H1 (cell line): ENCODE measurements at regions not wholly inside any gene's neighbourhood (a gene's known extent, or its start where the extent isn't known, plus 50 kb on each side); places are given as distances from the start of the nearest gene placed in this dataset.

Source experiments
- CTCF ChIA-PET: fragments of 300-600 bp; sonication (Branson Sonifier 250); formaldehyde crosslinking; loops from one replicate; lab custom pipeline; 2021; ENCODE audit not compliant: partially characterized antibody; lab: Charles Lee
- POLR2A ChIA-PET: fragments of 300-600 bp; sonication (Branson Sonifier 250); formaldehyde crosslinking; loops from one replicate; lab custom pipeline; 2021; ENCODE audit warnings: inconsistent platforms; ENCODE audit not compliant: partially characterized antibody; lab: Charles Lee
- DNase-seq, 2 experiments: peaks; one replicate each; pipeline versions ENCODE4 v3.0.0 to v3.0.0-alpha.2; 2010 to 2022; ENCODE audit warnings: low spot score in 2 of 2, low read depth in 1 of 2, mixed read lengths in 1 of 2
- FAIRE-seq: peaks from 2 replicates; lab custom pipeline; 2011; peaks lifted over from hg19 to GRCh38; lab: Jason Lieb, UNC
- H2AFZ ChIP-seq: 2 replicates; pipeline ENCODE4 v1.8.1; 2012; ENCODE audit warnings: low read length, inconsistent platforms
- H2AK5ac ChIP-seq: 2 replicates; pipeline ENCODE4 v1.6.1; 2013; ENCODE audit warnings: low read depth, low read length
- H2BK120ac ChIP-seq: replicated peaks from 2 replicates; pipeline ENCODE3; 2013; ENCODE audit warnings: low read depth, low read length, inconsistent platforms
- H2BK12ac ChIP-seq: 2 replicates; pipeline ENCODE4 v1.6.1; 2013; ENCODE audit warnings: low read depth, low read length
- H2BK15ac ChIP-seq: 2 replicates; pipeline ENCODE4 v1.6.1; 2013; ENCODE audit warnings: low read length
- H2BK20ac ChIP-seq: 2 replicates; pipeline ENCODE4 v1.6.1; 2013; ENCODE audit warnings: low read length
- H2BK5ac ChIP-seq: 2 replicates; pipeline ENCODE4 v1.6.1; 2013; ENCODE audit warnings: low read depth, low read length
- H3K14ac ChIP-seq: 2 replicates; pipeline ENCODE4 v1.6.1; 2013; ENCODE audit warnings: inconsistent platforms; ENCODE audit not compliant: insufficient read length
- H3K18ac ChIP-seq: 2 replicates; pipeline ENCODE4 v1.6.1; 2013; ENCODE audit warnings: low read length; ENCODE audit errors: extremely low read depth
- H3K23ac ChIP-seq: 2 replicates; pipeline ENCODE4 v1.6.1; 2013; ENCODE audit warnings: inconsistent platforms; ENCODE audit not compliant: insufficient read length
- H3K23me2 ChIP-seq: 2 replicates; pipeline ENCODE4 v1.6.1; 2013; ENCODE audit warnings: low read depth, low read length
- H3K27ac ChIP-seq: 2 replicates; pipeline ENCODE4 v1.6.1; 2011; ENCODE audit warnings: low read depth, low read length, inconsistent platforms
- H3K27me3 ChIP-seq, 4 experiments: replicated peaks in 1 of 4; 1 replicate in 1 of 4; 2 replicates in 3 of 4; pipeline versions ENCODE4 v1.6.1 to v1.8.1; 2011 to 2013; ENCODE audit warnings: low read length in 3 of 4, mild to moderate bottlenecking in 3 of 4, inconsistent platforms in 2 of 4, mixed read lengths in 2 of 4, moderate library complexity in 1 of 4; ENCODE audit not compliant: control insufficient read depth in 3 of 4, insufficient read depth in 3 of 4; ENCODE audit errors: extremely low read depth in 1 of 4
- H3K36me3 ChIP-seq, 4 experiments: 2 replicates each; pipeline versions ENCODE4 v1.6.1 to v1.8.1; 2011 to 2013; ENCODE audit warnings: mild to moderate bottlenecking in 4 of 4, low read length in 3 of 4, moderate library complexity in 2 of 4, control low read depth in 1 of 4, inconsistent platforms in 1 of 4; ENCODE audit not compliant: insufficient read depth in 4 of 4, control insufficient read depth in 2 of 4
- H3K4ac ChIP-seq: replicated peaks from 2 replicates; pipeline ENCODE3; 2013; ENCODE audit warnings: low read length, low read depth, mixed read lengths, inconsistent platforms; ENCODE audit not compliant: insufficient read length
- H3K4me1 ChIP-seq, 4 experiments: replicated peaks in 1 of 4; 1 replicate in 1 of 4; 2 replicates in 3 of 4; pipeline versions ENCODE4 v1.6.1 to v1.8.1; 2011 to 2013; ENCODE audit warnings: low read length in 3 of 4, inconsistent platforms in 2 of 4, mixed read lengths in 1 of 4; ENCODE audit not compliant: insufficient read depth in 4 of 4, control insufficient read depth in 3 of 4
- H3K4me2 ChIP-seq, 2 experiments: 2 replicates each; pipeline versions ENCODE4 v1.6.1 to v1.8.1; 2011 to 2013; ENCODE audit warnings: low read depth in 2 of 2, low read length in 2 of 2, control low read depth in 1 of 2, inconsistent platforms in 1 of 2, mild to moderate bottlenecking in 1 of 2; ENCODE audit not compliant: insufficient read depth in 1 of 2
- H3K4me3 ChIP-seq, 4 experiments: fragments of 200-600, 300-600 bp in 1 of 4; sonication (generic), shearing (Covaris generic), sonication (Bioruptor Twin) in 1 of 4; 2 replicates each; pipeline versions ENCODE4 v1.5.1 to v1.8.1; 2011 to 2016; ENCODE audit warnings: low read length in 4 of 4, low read depth in 3 of 4, control low read depth in 2 of 4, inconsistent platforms in 2 of 4, mild to moderate bottlenecking in 2 of 4, mixed read lengths in 1 of 4, moderate library complexity in 1 of 4; ENCODE audit not compliant: insufficient read depth in 2 of 4; ENCODE audit errors: extremely low read depth in 1 of 4
- H3K56ac ChIP-seq: replicated peaks from 2 replicates; pipeline ENCODE3; 2013; ENCODE audit warnings: low read depth, mild to moderate bottlenecking, mixed read lengths, low read length, inconsistent platforms; ENCODE audit not compliant: insufficient read length
- H3K79me1 ChIP-seq: 2 replicates; pipeline ENCODE4 v1.6.1; 2013; ENCODE audit warnings: low read depth, low read length, control low read depth
- H3K79me2 ChIP-seq, 2 experiments: 2 replicates each; pipeline versions ENCODE4 v1.6.1 to v1.8.1; 2012 to 2013; ENCODE audit warnings: low read length in 2 of 2, mild to moderate bottlenecking in 2 of 2, inconsistent platforms in 1 of 2; ENCODE audit not compliant: insufficient read depth in 2 of 2, control insufficient read depth in 1 of 2
- H3K9ac ChIP-seq, 4 experiments: replicated peaks in 1 of 4; 1 replicate in 1 of 4; 2 replicates in 3 of 4; pipeline versions ENCODE4 v1.6.1 to v1.8.1; 2011 to 2013; ENCODE audit warnings: low read depth in 3 of 4, low read length in 3 of 4, control low read depth in 2 of 4, mild to moderate bottlenecking in 2 of 4, moderate library complexity in 2 of 4, inconsistent platforms in 1 of 4; ENCODE audit errors: extremely low read depth in 1 of 4
- H3K9me3 ChIP-seq, 2 experiments: 2 replicates each; pipeline versions ENCODE4 v1.6.1 to v1.8.1; 2012 to 2013; ENCODE audit warnings: mild to moderate bottlenecking in 2 of 2, moderate library complexity in 2 of 2, control low read depth in 1 of 2, inconsistent platforms in 1 of 2, low read depth in 1 of 2, low read length in 1 of 2, mixed read lengths in 1 of 2; ENCODE audit not compliant: insufficient read depth in 2 of 2
- H4K20me1 ChIP-seq, 2 experiments: replicated peaks in 1 of 2; 2 replicates each; pipeline versions ENCODE3 to v1.8.1; 2011 to 2013; ENCODE audit warnings: inconsistent platforms in 2 of 2, low read length in 2 of 2, mild to moderate bottlenecking in 1 of 2; ENCODE audit not compliant: insufficient read depth in 2 of 2, control insufficient read depth in 1 of 2
- H4K5ac ChIP-seq: 2 replicates; pipeline ENCODE4 v1.6.1; 2013; ENCODE audit warnings: low read length, low read depth, mixed read lengths, inconsistent platforms; ENCODE audit not compliant: insufficient read length
- H4K8ac ChIP-seq: 2 replicates; pipeline ENCODE4 v1.8.0; 2013; ENCODE audit warnings: mild to moderate bottlenecking, moderate library complexity, low read length, inconsistent platforms; ENCODE audit not compliant: insufficient read depth; ENCODE audit errors: extremely low read depth
- H4K91ac ChIP-seq: replicated peaks from 2 replicates; pipeline ENCODE3; 2013; ENCODE audit warnings: low read length, mixed read lengths, inconsistent platforms; ENCODE audit not compliant: insufficient read length
- EGR1 ChIP-seq: IDR thresholded peaks from 2 replicates; pipeline ENCODE4 v1.6.1; 2011; ENCODE audit warnings: low read depth, low read length, borderline replicate concordance
- HDAC2 ChIP-seq, 2 experiments: fragments of 300-600 bp in 1 of 2; sonication (generic) in 1 of 2; IDR thresholded peaks; 2 replicates each; pipeline ENCODE4 v1.6.1; 2011 to 2012; ENCODE audit warnings: low read depth in 2 of 2, low read length in 2 of 2, mild to moderate bottlenecking in 2 of 2, moderate library complexity in 2 of 2, borderline replicate concordance in 1 of 2, inconsistent platforms in 1 of 2
- HDAC6 ChIP-seq: IDR thresholded peaks from one replicate; pipeline ENCODE4 v1.7.1; 2012; ENCODE audit warnings: low read depth, mild to moderate bottlenecking, inconsistent platforms, low read length, moderate library complexity
- JUN ChIP-seq: IDR thresholded peaks from 2 replicates; pipeline ENCODE4 v1.6.1; 2011; ENCODE audit warnings: low read depth, mild to moderate bottlenecking, improper control_type of control experiment, low read length
- MAFK ChIP-seq: IDR thresholded peaks from 2 replicates; pipeline ENCODE4 v1.6.1; 2012; ENCODE audit warnings: low read depth, mild to moderate bottlenecking, improper control_type of control experiment, low read length
- NANOG ChIP-seq: IDR thresholded peaks from 2 replicates; pipeline ENCODE4 v1.6.1; 2011; ENCODE audit warnings: low read length, low read depth, mild to moderate bottlenecking, inconsistent platforms; ENCODE audit not compliant: insufficient read depth, poor library complexity, severe bottlenecking
- PHF8 ChIP-seq: fragments of 200-600 bp; sonication (generic); conservative IDR thresholded peaks from 2 replicates; pipeline ENCODE4 v1.7.1; 2012; ENCODE audit warnings: low read depth, mild to moderate bottlenecking, inconsistent platforms, low read length, moderate library complexity
- POU5F1 ChIP-seq: IDR thresholded peaks from 2 replicates; pipeline ENCODE4 v1.6.1; 2011; ENCODE audit warnings: low read depth, mild to moderate bottlenecking, low read length, moderate library complexity
- RBBP5 ChIP-seq: IDR thresholded peaks from 2 replicates; pipeline ENCODE4 v1.7.1; 2012; ENCODE audit warnings: low read depth, mild to moderate bottlenecking, inconsistent platforms, low read length, moderate library complexity, borderline replicate concordance
- RFX5 ChIP-seq: IDR thresholded peaks from 2 replicates; pipeline ENCODE4 v1.6.1; 2011; ENCODE audit warnings: low read depth, low read length, improper control_type of control experiment, borderline replicate concordance
- RXRA ChIP-seq: IDR thresholded peaks from 2 replicates; pipeline ENCODE4 v1.6.1; 2011; ENCODE audit warnings: low read depth, mild to moderate bottlenecking, low read length, moderate library complexity; ENCODE audit not compliant: insufficient read depth
- WGBS, 2 experiments: shearing (Covaris generic) in 1 of 2; methylation state at CpG; one replicate each; pipeline versions ENCODE4 v1.1.6 to v1.1.7; 2013 to 2015; ENCODE audit warnings: low lambda C conversion rate in 2 of 2, mixed read lengths in 2 of 2, inconsistent platforms in 1 of 2, low coverage in 1 of 2, missing lambda C conversion rate in 1 of 2; ENCODE audit not compliant: insufficient replicate concordance in 2 of 2, insufficient coverage in 1 of 2, insufficient read length in 1 of 2; ENCODE audit errors: extremely low coverage in 1 of 2, missing lambda C conversion rate in 1 of 2; 5-methylcytosine and 5-hydroxymethylcytosine counted together
- TF ChIP-seq, protein P1 (sequence below): IDR thresholded peaks from 2 replicates; pipeline ENCODE4 v1.6.1; 2011; ENCODE audit warnings: low read length, improper control_type of control experiment
- TF ChIP-seq, protein P2 (sequence below): IDR thresholded peaks from 2 replicates; pipeline ENCODE4 v1.6.1; 2011; ENCODE audit warnings: low read depth, mild to moderate bottlenecking, low read length; ENCODE audit not compliant: insufficient read depth

DNA sequence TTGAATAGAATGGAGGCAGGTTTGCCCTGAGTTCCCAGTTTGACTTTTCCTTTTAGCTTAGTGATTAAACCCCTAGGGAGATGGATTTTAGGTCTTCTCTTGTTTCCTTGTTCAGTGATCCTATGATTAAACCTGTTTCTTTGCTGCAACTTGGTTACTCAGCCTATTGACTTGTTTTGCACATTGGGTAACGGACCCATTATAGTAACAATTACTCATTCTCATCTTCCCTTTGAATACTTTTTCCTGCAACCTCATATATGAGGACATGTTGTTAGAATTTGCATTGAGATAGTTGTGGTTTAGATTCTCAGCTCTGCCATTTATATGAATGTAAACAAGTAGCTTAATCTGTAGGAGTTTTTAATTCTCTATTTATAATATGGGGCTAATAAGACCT is 489.2 kb upstream of the CNTN5 start:
- Histone ChIP-seq H3K36me3 (no peaks in the 10 kb centered on the region), H2BK20ac (no peak overlapping the region), H3K18ac (no peak overlapping the region), H3K14ac (no peak overlapping the region), H3K9ac (no peak overlapping the region), H3K23ac (no peak overlapping the region), H4K20me1 (no peaks in the 10 kb centered on the region), H3K79me1 (no peaks in the 10 kb centered on the region), H2BK15ac (no peak overlapping the region), H2AK5ac (no peak overlapping the region), H2BK5ac (no peak overlapping the region), H3K27me3 (no peaks in the 10 kb centered on the region), H3K56ac (no peak overlapping the region), H4K8ac (no peak overlapping the region), H3K23me2 (no peaks in the 10 kb centered on the region), H2BK120ac (no peak overlapping the region), H3K4me1 (no peaks in the 10 kb centered on the region), H3K27ac (no peak overlapping the region), H3K9me3 (no peaks in the 10 kb centered on the region), H3K4me3 (no peak overlapping the region), H4K5ac (no peak overlapping the region), H3K4me2 (no peak overlapping the region), H3K79me2 (no peaks in the 10 kb centered on the region), H3K4ac (no peak overlapping the region), H4K91ac (no peak overlapping the region), H2BK12ac (no peak overlapping the region), H2AFZ (no peak overlapping the region)
- CTCF ChIA-PET: interaction anchor here (1.8 kb wide), 1 partner anchor 76 kb away, joined by 6 read pairs; no protein-coding TSS in a partner anchor
- 100% methylated on average over 1 of the region's 1 CpG; no CpG with 5 or more reads in 1 of the 2 experiments for WGBS, 2 experiments
- no peak for DNase-seq
- POLR2A ChIA-PET: no interaction called here
- no peak for FAIRE-seq
- no peak for TF ChIP-seq EGR1
- no peak for TF ChIP-seq HDAC6
- TF ChIP-seq, protein P1, sequence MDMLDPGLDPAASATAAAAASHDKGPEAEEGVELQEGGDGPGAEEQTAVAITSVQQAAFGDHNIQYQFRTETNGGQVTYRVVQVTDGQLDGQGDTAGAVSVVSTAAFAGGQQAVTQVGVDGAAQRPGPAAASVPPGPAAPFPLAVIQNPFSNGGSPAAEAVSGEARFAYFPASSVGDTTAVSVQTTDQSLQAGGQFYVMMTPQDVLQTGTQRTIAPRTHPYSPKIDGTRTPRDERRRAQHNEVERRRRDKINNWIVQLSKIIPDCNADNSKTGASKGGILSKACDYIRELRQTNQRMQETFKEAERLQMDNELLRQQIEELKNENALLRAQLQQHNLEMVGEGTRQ: no peak
- no peak for TF ChIP-seq NANOG
- no peak for TF ChIP-seq MAFK
- no peak for TF ChIP-seq RFX5
- TF ChIP-seq RBBP5: no peak
- TF ChIP-seq POU5F1: no peak
- TF ChIP-seq, protein P2, sequence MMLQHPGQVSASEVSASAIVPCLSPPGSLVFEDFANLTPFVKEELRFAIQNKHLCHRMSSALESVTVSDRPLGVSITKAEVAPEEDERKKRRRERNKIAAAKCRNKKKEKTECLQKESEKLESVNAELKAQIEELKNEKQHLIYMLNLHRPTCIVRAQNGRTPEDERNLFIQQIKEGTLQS: no peak
- TF ChIP-seq RXRA: no peak
- no peak for TF ChIP-seq JUN
- no peak for TF ChIP-seq PHF8
- TF ChIP-seq HDAC2 (IDR thresholded peaks at IDR 0.05; ENCODE audit: borderline replicate concordance in 1 of 2, low read depth in 2 of 2, low read length in 2 of 2): no peak
